ENCODE measurements at regions not wholly inside any gene's neighbourhood (a gene's known extent, or its start where the extent isn't known, plus 50 kb on each side); places are given as distances from the start of the nearest gene placed in this dataset.
"Not testable (repeated sequence)": the region's sequence is repeated elsewhere in the genome, so short reads cannot be mapped to it uniquely, and the experiment has no call there.

DNA sequence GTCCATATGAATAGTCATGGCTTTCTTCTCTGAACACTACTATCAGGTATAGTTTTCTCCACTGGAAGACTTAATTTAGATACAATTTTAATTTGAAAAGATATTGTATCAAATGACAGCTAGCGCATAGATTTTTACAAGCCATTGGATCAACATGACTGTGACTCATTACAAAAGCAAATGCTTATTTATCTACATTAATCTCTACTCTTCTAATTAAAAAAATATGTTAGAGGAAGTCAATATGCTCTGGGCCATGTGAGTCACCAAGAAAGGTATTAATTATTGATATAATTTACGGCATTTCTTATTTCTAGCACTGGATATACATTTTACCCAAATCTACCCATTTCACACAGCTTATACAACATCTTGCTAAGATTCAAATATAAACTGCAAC is 800.3 kb upstream of the GBE1 start:
- intact Hi-C loops (cut with DNase I) = no loop called here
- Histone ChIP-seq H3K27me3 (no peaks in the 10 kb centered on the region), H3K9me3 (no peaks in the 10 kb centered on the region), H3K36me3 (no peaks in the 10 kb centered on the region), H3K4me3 (no peak overlapping the region), H3K4me1 (no peaks in the 10 kb centered on the region), H3K27ac (no peak overlapping the region)
- WGBS, 2 donors = 62 to 78% methylated on average over 2 of the region's 2 CpGs
- DNase-seq = no peak
- TF ChIP-seq, protein P1, sequence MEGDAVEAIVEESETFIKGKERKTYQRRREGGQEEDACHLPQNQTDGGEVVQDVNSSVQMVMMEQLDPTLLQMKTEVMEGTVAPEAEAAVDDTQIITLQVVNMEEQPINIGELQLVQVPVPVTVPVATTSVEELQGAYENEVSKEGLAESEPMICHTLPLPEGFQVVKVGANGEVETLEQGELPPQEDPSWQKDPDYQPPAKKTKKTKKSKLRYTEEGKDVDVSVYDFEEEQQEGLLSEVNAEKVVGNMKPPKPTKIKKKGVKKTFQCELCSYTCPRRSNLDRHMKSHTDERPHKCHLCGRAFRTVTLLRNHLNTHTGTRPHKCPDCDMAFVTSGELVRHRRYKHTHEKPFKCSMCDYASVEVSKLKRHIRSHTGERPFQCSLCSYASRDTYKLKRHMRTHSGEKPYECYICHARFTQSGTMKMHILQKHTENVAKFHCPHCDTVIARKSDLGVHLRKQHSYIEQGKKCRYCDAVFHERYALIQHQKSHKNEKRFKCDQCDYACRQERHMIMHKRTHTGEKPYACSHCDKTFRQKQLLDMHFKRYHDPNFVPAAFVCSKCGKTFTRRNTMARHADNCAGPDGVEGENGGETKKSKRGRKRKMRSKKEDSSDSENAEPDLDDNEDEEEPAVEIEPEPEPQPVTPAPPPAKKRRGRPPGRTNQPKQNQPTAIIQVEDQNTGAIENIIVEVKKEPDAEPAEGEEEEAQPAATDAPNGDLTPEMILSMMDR (IDR thresholded peaks at IDR 0.05) = no peak
- no peak for TF ChIP-seq POLR2A (IDR thresholded peaks at IDR 0.05)

DNA sequence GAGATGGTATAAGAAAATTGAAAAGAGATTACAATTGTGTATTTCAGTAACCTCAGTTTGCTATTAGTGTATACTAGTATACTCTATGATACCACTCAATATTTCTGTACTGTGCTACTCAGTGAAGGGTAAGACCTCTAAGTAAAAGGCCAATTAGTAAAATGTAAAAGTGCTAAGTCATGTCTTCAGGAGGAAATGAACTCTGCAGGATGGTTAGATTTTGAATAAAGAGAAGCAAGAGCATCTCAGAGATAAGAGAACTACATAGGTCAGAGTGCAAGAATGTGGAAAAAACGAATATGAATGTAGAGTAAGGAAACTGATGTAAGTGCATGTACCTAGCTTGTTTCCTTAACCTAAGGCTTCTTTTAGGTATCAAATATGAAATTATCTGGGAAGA is 796.6 kb upstream of the GBE1 start:
- Histone ChIP-seq H3K27me3 (no peaks in the 10 kb centered on the region), H3K4me1 (no peaks in the 10 kb centered on the region), H3K9me3 (no peaks in the 10 kb centered on the region), H3K36me3 (no peaks in the 10 kb centered on the region), H3K27ac (no peak overlapping the region), H3K4me3 (no peak overlapping the region)
- WGBS, 2 donors = 35 to 39% methylated on average over 1 of the region's 1 CpG
- TF ChIP-seq, protein P1 (IDR thresholded peaks at IDR 0.05) = no peak
- TF ChIP-seq POLR2A (IDR thresholded peaks at IDR 0.05) = no peak
- intact Hi-C loops (cut with DNase I) = no loop called here
- DNase-seq = no peak

DNA sequence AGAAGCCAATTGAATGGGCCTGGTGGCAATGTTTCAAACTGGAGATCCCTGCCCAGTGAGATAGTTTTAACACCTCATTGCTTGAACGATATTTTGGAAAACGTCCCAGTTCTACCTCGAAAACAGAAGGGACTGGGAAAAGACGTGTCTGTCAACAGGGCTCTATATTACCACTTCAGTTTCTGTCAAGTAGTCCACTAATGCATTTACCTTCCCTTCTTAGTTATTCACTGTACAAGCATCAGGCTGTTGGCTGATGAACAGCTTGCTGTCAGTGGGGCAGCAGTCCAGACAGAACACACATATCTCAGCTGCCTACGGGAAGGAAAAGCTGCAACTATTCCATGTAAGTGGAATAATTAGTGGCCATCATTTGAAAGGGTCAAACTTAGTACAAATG is 794.7 kb upstream of the GBE1 start:
- no peaks in the 10 kb centered on the region for H3K9me3 ChIP-seq
- H3K4me1 ChIP-seq = no peaks in the 10 kb centered on the region
- 48 to 71% methylated on average over 4 to 5 of the region's 5 CpGs for WGBS, 2 donors
- no peak for DNase-seq
- no peak overlapping the region for H3K27ac ChIP-seq
- intact Hi-C loops (cut with DNase I) = no loop called here
- H3K4me3 ChIP-seq = no peak overlapping the region
- no peaks in the 10 kb centered on the region for H3K27me3 ChIP-seq
- TF ChIP-seq POLR2A (IDR thresholded peaks at IDR 0.05) = no peak
- TF ChIP-seq, protein P1 (IDR thresholded peaks at IDR 0.05) = no peak
- no peaks in the 10 kb centered on the region for H3K36me3 ChIP-seq

DNA sequence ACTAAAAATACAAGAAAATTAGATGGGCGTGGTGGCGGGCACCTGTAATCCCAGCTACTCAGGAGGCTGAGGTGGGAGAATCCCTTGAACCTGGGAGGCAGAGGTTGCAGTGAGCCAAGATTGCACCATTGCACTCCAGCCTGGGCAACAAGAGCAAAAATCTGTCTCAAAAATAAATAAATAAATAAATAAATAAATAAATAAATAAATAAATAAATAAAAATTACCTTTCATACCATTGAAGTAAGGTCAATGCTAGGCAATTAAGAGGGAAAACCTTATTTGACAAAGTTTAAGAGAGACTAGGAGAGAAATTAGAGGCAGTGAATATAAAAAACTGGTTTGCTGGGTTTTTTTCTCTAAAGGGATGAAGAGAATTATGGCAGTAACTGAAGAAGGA is 781.1 kb upstream of the GBE1 start:
- H3K27ac ChIP-seq; H3K9me3 ChIP-seq; H3K4me1 ChIP-seq; H3K27me3 ChIP-seq; DNase-seq; H3K36me3 ChIP-seq; intact Hi-C loops (cut with DNase I); H3K4me3 ChIP-seq: not testable (repeated sequence)
- WGBS, 2 donors = 81 to 90% methylated on average over 2 of the region's 2 CpGs

DNA sequence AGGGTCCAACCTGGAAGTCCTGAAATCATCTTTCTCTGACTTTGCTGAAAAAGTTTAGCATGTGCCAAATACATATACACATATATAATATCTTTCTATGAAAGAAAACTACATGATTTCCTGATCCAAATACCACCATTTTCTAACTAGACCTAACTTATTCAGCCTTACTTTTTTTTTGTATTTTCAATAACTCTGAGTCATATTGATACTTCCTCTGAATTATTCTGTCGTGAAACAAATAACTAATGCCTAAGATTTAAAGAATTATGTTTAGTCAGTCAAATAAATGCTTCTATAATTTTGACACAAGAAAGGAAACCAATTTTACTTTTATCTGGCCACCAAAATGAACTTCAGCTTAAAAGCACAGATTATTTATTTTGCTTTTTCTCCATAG is 760.2 kb upstream of the GBE1 start:
- intact Hi-C loops (cut with DNase I) = no loop called here
- no peak overlapping the region for H3K27ac ChIP-seq
- 32 to 42% methylated on average over 1 of the region's 1 CpG for WGBS, 2 donors

DNA sequence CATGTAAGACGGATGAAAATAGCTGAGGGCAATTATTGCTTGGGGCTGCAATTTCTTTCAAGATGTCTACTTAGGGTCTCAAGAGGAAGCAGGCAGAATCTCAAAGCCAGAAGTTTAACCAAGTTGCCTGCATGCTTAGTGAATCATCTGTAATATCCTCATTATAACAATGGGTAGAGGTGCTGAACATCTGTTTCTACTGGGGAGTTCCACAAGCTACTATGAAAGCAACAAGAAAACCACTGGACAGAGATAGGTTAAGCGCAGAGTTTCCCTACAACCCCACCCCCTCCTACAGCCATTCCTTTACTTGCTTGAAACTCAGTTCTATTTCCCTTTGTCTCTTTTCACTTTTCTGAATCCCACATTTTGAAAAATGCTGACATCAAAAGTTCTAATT is 759.4 kb upstream of the GBE1 start:
- WGBS, 2 donors = 74 to 88% methylated on average over 2 of the region's 2 CpGs
- Histone ChIP-seq H3K27me3 (no peaks in the 10 kb centered on the region), H3K27ac (no peak overlapping the region), H3K4me3 (no peak overlapping the region), H3K4me1 (no peaks in the 10 kb centered on the region), H3K9me3 (no peaks in the 10 kb centered on the region), H3K36me3 (no peaks in the 10 kb centered on the region)
- TF ChIP-seq, protein P1 (IDR thresholded peaks at IDR 0.05) = no peak
- TF ChIP-seq POLR2A (IDR thresholded peaks at IDR 0.05) = no peak
- intact Hi-C loops (cut with DNase I) = no loop called here
- no peak for DNase-seq

More for the DNA sequence above, 760.2 kb upstream of the GBE1 start:
- H3K27me3 ChIP-seq = no peaks in the 10 kb centered on the region
- TF ChIP-seq POLR2A (IDR thresholded peaks at IDR 0.05) = no peak
- TF ChIP-seq, protein P1 (IDR thresholded peaks at IDR 0.05) = no peak
- DNase-seq = no peak
- no peak overlapping the region for H3K4me3 ChIP-seq
- no peaks in the 10 kb centered on the region for H3K36me3 ChIP-seq
- H3K9me3 ChIP-seq = no peaks in the 10 kb centered on the region
- H3K4me1 ChIP-seq = no peaks in the 10 kb centered on the region
